Liver (tissue), 7 donors: ENCODE measurements at regions not wholly inside any gene's neighbourhood (a gene's known extent, or its start where the extent isn't known, plus 50 kb on each side); places are given as distances from the start of the nearest gene placed in this dataset.
"Not testable (repeated sequence)": the region's sequence is repeated elsewhere in the genome, so short reads cannot be mapped to it uniquely, and the experiment has no call there.

ENCODE experiments used
- DNase-seq: peaks from one replicate; pipeline ENCODE4 v3.0.0-alpha.2; 2017; ENCODE audit warnings: low spot score
- H3K27ac ChIP-seq, 2 donors: one replicate each; pipeline ENCODE4 v1.7.0; 2013; ENCODE audit warnings: inconsistent platforms in 2 of 2, low read length in 2 of 2, control low read depth in 1 of 2, low read depth in 1 of 2, mild to moderate bottlenecking in 1 of 2
- H3K27me3 ChIP-seq, 4 donors: one replicate each; pipeline versions ENCODE4 v1.6.1 to v1.7.0; 2013; ENCODE audit warnings: low read length in 3 of 4, inconsistent platforms in 1 of 4, mild to moderate bottlenecking in 1 of 4, moderate library complexity in 1 of 4; ENCODE audit not compliant: control insufficient read depth in 4 of 4, insufficient read depth in 4 of 4
- H3K36me3 ChIP-seq, 4 donors: one replicate each; pipeline versions ENCODE4 v1.6.1 to v1.7.0; 2013; ENCODE audit warnings: low read length in 3 of 4, mild to moderate bottlenecking in 3 of 4, low read depth in 1 of 4, moderate library complexity in 1 of 4; ENCODE audit not compliant: control insufficient read depth in 4 of 4, insufficient read depth in 3 of 4
- H3K4me1 ChIP-seq, 4 donors: one replicate each; pipeline versions ENCODE4 v1.6.1 to v1.7.0; 2013; ENCODE audit warnings: low read length in 3 of 4, mild to moderate bottlenecking in 3 of 4, moderate library complexity in 1 of 4; ENCODE audit not compliant: control insufficient read depth in 4 of 4, insufficient read depth in 4 of 4
- H3K4me3 ChIP-seq, 3 donors: one replicate each; pipeline versions ENCODE4 v1.6.1 to v1.7.0; 2013; ENCODE audit warnings: low read length in 3 of 3, control low read depth in 1 of 3, low read depth in 1 of 3, mild to moderate bottlenecking in 1 of 3
- H3K9ac ChIP-seq, 2 donors: one replicate each; pipeline ENCODE4 v1.7.0; 2013; ENCODE audit warnings: low read length in 2 of 2, mild to moderate bottlenecking in 2 of 2, moderate library complexity in 2 of 2, control low read depth in 1 of 2, low read depth in 1 of 2
- H3K9me3 ChIP-seq, 4 donors: one replicate each; pipeline versions ENCODE4 v1.6.1 to v1.7.0; 2013; ENCODE audit warnings: low read length in 3 of 4; ENCODE audit not compliant: control insufficient read depth in 4 of 4
- FOXA1 ChIP-seq: IDR thresholded peaks from 2 replicates; pipeline ENCODE4 v1.6.1; 2016; ENCODE audit warnings: antibody characterized with exemption
- FOXA2 ChIP-seq: IDR thresholded peaks from 2 replicates; pipeline ENCODE4 v1.6.1; 2016; ENCODE audit warnings: antibody characterized with exemption
- HNF4A ChIP-seq, 2 donors: conservative IDR thresholded peaks; 2 replicates each; pipeline ENCODE4 v1.6.1; 2016; ENCODE audit warnings: antibody characterized with exemption in 2 of 2, mild to moderate bottlenecking in 2 of 2
- HNF4G ChIP-seq: IDR thresholded peaks from 2 replicates; pipeline ENCODE4 v1.6.1; 2016; ENCODE audit warnings: antibody characterized with exemption
- JUND ChIP-seq, 2 donors: IDR thresholded peaks; 2 replicates each; pipeline ENCODE4 v1.6.1; 2016; ENCODE audit warnings: antibody characterized with exemption in 2 of 2
- NR2F2 ChIP-seq: IDR thresholded peaks from 2 replicates; pipeline ENCODE4 v1.6.1; 2016; ENCODE audit warnings: antibody characterized with exemption
- RXRA ChIP-seq, 2 donors: IDR thresholded peaks; 2 replicates each; pipeline ENCODE4 v1.6.1; 2017 to 2018; ENCODE audit warnings: antibody characterized with exemption in 2 of 2, mild to moderate bottlenecking in 1 of 2
- SP1 ChIP-seq: IDR thresholded peaks from 2 replicates; pipeline ENCODE4 v1.6.1; 2018; ENCODE audit warnings: antibody characterized with exemption, mild to moderate bottlenecking
- WGBS: extraction: QIAGEN DNeasy Blood & Tissue Kit; methylation state at CpG from one replicate; pipeline ENCODE4 v1.1.7; 2013; 5-methylcytosine and 5-hydroxymethylcytosine counted together
- TF ChIP-seq, protein P1 (sequence below): IDR thresholded peaks from 2 replicates; pipeline ENCODE4 v1.6.1; 2016; ENCODE audit warnings: antibody characterized with exemption, mild to moderate bottlenecking
- TF ChIP-seq, protein P2 (sequence below): IDR thresholded peaks from 2 replicates; pipeline ENCODE4 v1.6.1; 2016; ENCODE audit warnings: antibody characterized with exemption
- donor health status: healthy.
- donor health status: healthy.
- donor health status: healthy.
- donor health status: healthy.

DNA sequence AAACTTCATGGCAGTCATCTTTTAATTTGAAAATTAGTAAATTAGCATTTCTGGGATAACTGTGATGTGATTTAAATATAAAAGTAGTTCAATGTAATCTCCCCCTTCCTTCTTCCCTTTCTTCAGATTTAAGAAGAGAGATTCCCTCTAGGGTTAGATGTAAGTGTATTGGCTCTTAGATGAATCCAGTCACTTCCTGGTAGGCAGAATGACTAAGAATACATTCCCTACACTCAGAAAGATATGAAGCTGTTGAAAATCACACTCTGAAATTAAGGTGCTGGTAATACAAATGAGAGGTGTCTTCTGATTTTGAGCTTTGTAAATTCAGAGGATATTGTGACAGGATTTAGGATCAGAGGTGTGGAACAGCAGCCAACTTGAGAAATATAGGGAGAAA lies 71.6 kb downstream of the TDRD15 start:
- Histone ChIP-seq H3K27me3 (no peaks in the 10 kb centered on the region), H3K9me3 (no peaks in the 10 kb centered on the region), H3K27ac (no peak overlapping the region), H3K4me1 (no peaks in the 10 kb centered on the region), H3K36me3 (no peaks in the 10 kb centered on the region), H3K9ac (no peak overlapping the region), H3K4me3 (no peak overlapping the region)
- DNase-seq: no peak
- TF ChIP-seq FOXA1: no peak

DNA sequence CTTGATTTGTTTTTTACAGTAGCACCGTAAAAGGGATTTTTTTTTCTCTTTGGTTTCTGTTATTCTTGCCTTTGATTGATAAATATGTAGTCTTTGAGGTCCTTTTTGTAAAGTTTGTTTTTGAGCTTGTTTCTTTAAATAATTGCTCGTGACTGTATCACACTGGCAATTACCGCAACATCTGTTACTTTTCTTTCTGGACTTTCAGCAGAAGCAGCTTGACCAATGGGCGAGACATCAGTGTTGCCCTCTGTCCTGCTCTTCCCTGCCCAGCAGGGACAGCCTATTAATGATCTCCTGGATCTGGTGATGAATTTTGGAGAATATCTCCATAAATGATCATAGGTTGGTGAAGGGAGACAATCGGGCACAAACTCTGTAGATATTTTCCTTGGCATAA lies 74.9 kb downstream of the TDRD15 start:
- H3K36me3 ChIP-seq: no peaks in the 10 kb centered on the region
- no peak overlapping the region for H3K9ac ChIP-seq
- no peak overlapping the region for H3K4me3 ChIP-seq
- no peaks in the 10 kb centered on the region for H3K9me3 ChIP-seq
- H3K27me3 ChIP-seq: no peaks in the 10 kb centered on the region
- 90% methylated on average over 5 of the region's 5 CpGs for WGBS
- TF ChIP-seq, protein P1, sequence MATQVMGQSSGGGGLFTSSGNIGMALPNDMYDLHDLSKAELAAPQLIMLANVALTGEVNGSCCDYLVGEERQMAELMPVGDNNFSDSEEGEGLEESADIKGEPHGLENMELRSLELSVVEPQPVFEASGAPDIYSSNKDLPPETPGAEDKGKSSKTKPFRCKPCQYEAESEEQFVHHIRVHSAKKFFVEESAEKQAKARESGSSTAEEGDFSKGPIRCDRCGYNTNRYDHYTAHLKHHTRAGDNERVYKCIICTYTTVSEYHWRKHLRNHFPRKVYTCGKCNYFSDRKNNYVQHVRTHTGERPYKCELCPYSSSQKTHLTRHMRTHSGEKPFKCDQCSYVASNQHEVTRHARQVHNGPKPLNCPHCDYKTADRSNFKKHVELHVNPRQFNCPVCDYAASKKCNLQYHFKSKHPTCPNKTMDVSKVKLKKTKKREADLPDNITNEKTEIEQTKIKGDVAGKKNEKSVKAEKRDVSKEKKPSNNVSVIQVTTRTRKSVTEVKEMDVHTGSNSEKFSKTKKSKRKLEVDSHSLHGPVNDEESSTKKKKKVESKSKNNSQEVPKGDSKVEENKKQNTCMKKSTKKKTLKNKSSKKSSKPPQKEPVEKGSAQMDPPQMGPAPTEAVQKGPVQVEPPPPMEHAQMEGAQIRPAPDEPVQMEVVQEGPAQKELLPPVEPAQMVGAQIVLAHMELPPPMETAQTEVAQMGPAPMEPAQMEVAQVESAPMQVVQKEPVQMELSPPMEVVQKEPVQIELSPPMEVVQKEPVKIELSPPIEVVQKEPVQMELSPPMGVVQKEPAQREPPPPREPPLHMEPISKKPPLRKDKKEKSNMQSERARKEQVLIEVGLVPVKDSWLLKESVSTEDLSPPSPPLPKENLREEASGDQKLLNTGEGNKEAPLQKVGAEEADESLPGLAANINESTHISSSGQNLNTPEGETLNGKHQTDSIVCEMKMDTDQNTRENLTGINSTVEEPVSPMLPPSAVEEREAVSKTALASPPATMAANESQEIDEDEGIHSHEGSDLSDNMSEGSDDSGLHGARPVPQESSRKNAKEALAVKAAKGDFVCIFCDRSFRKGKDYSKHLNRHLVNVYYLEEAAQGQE: no peak
- TF ChIP-seq SP1 (no peak), NR2F2 (no peak), HNF4A (conservative IDR thresholded peaks at IDR 0.05) (no peak), JUND (IDR thresholded peaks at IDR 0.05) (no peak)
- peaks cover 0 to 2% (median 0%) of the 10 kb centered on the region in 4 donors for H3K4me1 ChIP-seq
- no peak for DNase-seq
- no peak overlapping the region for H3K27ac ChIP-seq

DNA sequence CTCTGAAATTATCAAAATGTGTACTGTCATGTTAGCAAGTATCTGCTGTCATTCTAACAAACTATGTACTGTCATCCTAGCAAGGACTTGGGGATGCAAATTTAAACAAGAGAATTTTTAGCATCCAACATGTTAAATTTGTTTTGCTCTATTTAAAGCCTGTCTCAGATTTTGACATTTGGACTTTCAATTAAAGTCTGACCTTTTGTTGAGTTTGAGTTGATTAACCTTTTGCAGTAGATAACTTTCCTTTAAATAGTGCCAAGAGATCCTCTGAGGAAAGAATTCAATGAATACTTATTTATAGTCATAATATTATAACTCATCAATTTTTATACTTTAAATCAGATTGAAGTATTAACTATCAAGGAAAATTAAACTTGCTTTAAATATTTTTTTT lies 80.2 kb downstream of the TDRD15 start:
- no peak overlapping the region for H3K9ac ChIP-seq
- TF ChIP-seq SP1: peak; percentile 17
- TF ChIP-seq HNF4A (conservative IDR thresholded peaks at IDR 0.05): peak; percentile 72 to 86
- TF ChIP-seq HNF4G: no peak
- TF ChIP-seq RXRA (IDR thresholded peaks at IDR 0.05): peak; percentile 68 to 75
- TF ChIP-seq FOXA2: no peak
- TF ChIP-seq JUND (IDR thresholded peaks at IDR 0.05): no peak
- peak; percentile 60 for TF ChIP-seq NR2F2
- TF ChIP-seq, protein P2, sequence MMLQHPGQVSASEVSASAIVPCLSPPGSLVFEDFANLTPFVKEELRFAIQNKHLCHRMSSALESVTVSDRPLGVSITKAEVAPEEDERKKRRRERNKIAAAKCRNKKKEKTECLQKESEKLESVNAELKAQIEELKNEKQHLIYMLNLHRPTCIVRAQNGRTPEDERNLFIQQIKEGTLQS: no peak
- TF ChIP-seq, protein P1: no peak
- no peak for DNase-seq
- peaks cover 0 to 5% (median 2%) of the 10 kb centered on the region in 4 donors for H3K4me1 ChIP-seq
- H3K4me3 ChIP-seq: no peak overlapping the region
- H3K27ac ChIP-seq: no peak overlapping the region
- H3K36me3 ChIP-seq: no peaks in the 10 kb centered on the region
- H3K9me3 ChIP-seq: no peaks in the 10 kb centered on the region
- H3K27me3 ChIP-seq: no peaks in the 10 kb centered on the region

DNA sequence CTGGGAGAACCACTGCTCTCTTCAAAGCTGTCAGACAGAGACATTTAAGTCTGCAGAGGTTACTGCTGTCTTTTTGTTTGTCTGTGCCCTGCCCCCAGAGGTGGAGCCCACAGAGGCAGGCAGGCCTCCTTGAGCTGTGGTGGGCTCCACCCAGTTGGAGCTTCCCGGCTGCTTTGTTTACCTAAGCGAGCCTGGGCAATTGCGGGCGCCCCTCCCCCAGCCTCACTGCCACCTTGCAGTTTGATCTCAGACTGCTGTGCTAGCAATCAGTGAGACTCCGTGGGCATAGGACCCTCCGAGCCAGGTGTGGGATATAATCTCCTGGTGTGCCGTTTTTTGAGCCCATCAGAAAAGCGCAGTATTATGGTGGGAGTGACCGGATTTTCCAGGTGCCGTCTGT lies 90.3 kb downstream of the TDRD15 start:
- not testable (repeated sequence) for H3K9ac ChIP-seq, H3K4me3 ChIP-seq, H3K27ac ChIP-seq, H3K9me3 ChIP-seq, H3K4me1 ChIP-seq, H3K36me3 ChIP-seq, DNase-seq, H3K27me3 ChIP-seq
- WGBS: 91% methylated on average over 10 of the region's 10 CpGs
